Liver (tissue), 3 donors: ENCODE measurements at regions not wholly inside any gene's neighbourhood (a gene's known extent, or its start where the extent isn't known, plus 50 kb on each side); places are given as distances from the start of the nearest gene placed in this dataset.

ENCODE experiments used
- GABPA ChIP-seq, 2 donors: IDR thresholded peaks in 1 of 2; conservative IDR thresholded peaks in 1 of 2; 2 replicates each; pipeline ENCODE4 v1.6.1; 2016; ENCODE audit warnings: antibody characterized with exemption in 2 of 2, mild to moderate bottlenecking in 1 of 2, moderate library complexity in 1 of 2
- RAD21 ChIP-seq, 2 donors: IDR thresholded peaks; 2 replicates each; pipeline ENCODE4 v1.6.1; 2016; ENCODE audit warnings: antibody characterized with exemption in 2 of 2, mild to moderate bottlenecking in 2 of 2
- SP1 ChIP-seq: IDR thresholded peaks from 2 replicates; pipeline ENCODE4 v1.6.1; 2018; ENCODE audit warnings: antibody characterized with exemption, mild to moderate bottlenecking
- TAF1 ChIP-seq: conservative IDR thresholded peaks from 2 replicates; pipeline ENCODE4 v1.6.1; 2016; ENCODE audit warnings: antibody characterized with exemption, mild to moderate bottlenecking
- YY1 ChIP-seq: IDR thresholded peaks from 2 replicates; pipeline ENCODE4 v1.6.1; 2016; ENCODE audit warnings: antibody characterized with exemption, mild to moderate bottlenecking
- TF ChIP-seq, protein P1 (sequence below): fragments of 150-350 bp; IDR thresholded peaks from 2 replicates; pipeline ENCODE4 v1.5.1; 2017; ENCODE audit warnings: improper control_type of control experiment, low read depth, low read length; ENCODE audit not compliant: missing input control
- TF ChIP-seq, protein P2 (sequence below): IDR thresholded peaks from 2 replicates; pipeline ENCODE4 v1.6.1; 2016; ENCODE audit warnings: antibody characterized with exemption
- TF ChIP-seq, protein P3 (sequence below): IDR thresholded peaks from 2 replicates; pipeline ENCODE4 v1.6.1; 2016; ENCODE audit warnings: antibody characterized with exemption
- TF ChIP-seq, protein P4 (sequence below): IDR thresholded peaks from 2 replicates; pipeline ENCODE4 v1.6.1; 2016; ENCODE audit warnings: antibody characterized with exemption
- TF ChIP-seq, protein P5 (sequence below): IDR thresholded peaks from 2 replicates; pipeline ENCODE4 v1.6.1; 2016; ENCODE audit warnings: antibody characterized with exemption, mild to moderate bottlenecking
- donor health status: healthy.
- donor health status: healthy.

DNA sequence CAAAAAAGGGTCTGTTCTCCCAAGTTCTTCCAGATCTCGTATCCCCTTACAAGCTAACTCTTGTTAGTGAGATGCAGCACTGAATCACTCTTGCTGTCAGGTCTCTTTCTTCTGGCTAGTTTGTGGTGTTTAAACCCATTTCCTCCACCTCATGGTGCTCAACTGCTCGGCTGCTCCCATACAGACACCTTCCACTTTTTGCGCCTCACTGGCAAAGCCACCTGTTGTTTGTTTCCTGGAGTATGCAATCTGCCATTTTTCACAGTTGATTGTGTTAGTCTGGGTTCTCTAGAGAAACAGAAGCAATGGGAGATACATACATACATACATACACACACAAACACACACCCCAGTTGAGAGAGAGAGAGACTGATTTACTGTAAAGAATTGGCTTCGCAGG is 124.4 kb upstream of the SP8 start:
- TF ChIP-seq, protein P1, sequence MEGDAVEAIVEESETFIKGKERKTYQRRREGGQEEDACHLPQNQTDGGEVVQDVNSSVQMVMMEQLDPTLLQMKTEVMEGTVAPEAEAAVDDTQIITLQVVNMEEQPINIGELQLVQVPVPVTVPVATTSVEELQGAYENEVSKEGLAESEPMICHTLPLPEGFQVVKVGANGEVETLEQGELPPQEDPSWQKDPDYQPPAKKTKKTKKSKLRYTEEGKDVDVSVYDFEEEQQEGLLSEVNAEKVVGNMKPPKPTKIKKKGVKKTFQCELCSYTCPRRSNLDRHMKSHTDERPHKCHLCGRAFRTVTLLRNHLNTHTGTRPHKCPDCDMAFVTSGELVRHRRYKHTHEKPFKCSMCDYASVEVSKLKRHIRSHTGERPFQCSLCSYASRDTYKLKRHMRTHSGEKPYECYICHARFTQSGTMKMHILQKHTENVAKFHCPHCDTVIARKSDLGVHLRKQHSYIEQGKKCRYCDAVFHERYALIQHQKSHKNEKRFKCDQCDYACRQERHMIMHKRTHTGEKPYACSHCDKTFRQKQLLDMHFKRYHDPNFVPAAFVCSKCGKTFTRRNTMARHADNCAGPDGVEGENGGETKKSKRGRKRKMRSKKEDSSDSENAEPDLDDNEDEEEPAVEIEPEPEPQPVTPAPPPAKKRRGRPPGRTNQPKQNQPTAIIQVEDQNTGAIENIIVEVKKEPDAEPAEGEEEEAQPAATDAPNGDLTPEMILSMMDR, result no peak
- TF ChIP-seq, protein P2, sequence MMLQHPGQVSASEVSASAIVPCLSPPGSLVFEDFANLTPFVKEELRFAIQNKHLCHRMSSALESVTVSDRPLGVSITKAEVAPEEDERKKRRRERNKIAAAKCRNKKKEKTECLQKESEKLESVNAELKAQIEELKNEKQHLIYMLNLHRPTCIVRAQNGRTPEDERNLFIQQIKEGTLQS, result no peak
- TF ChIP-seq RAD21 (IDR thresholded peaks at IDR 0.05) (no peak), TAF1 (no peak), YY1 (no peak), SP1 (no peak), GABPA (IDR thresholded peaks at IDR 0.05 in 1 of 2, conservative IDR thresholded peaks at IDR 0.05 in 1 of 2) (no peak)
- TF ChIP-seq, protein P3, sequence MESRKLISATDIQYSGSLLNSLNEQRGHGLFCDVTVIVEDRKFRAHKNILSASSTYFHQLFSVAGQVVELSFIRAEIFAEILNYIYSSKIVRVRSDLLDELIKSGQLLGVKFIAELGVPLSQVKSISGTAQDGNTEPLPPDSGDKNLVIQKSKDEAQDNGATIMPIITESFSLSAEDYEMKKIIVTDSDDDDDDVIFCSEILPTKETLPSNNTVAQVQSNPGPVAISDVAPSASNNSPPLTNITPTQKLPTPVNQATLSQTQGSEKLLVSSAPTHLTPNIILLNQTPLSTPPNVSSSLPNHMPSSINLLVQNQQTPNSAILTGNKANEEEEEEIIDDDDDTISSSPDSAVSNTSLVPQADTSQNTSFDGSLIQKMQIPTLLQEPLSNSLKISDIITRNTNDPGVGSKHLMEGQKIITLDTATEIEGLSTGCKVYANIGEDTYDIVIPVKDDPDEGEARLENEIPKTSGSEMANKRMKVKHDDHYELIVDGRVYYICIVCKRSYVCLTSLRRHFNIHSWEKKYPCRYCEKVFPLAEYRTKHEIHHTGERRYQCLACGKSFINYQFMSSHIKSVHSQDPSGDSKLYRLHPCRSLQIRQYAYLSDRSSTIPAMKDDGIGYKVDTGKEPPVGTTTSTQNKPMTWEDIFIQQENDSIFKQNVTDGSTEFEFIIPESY, result no peak
- TF ChIP-seq, protein P4, sequence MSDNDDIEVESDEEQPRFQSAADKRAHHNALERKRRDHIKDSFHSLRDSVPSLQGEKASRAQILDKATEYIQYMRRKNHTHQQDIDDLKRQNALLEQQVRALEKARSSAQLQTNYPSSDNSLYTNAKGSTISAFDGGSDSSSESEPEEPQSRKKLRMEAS, result no peak
- TF ChIP-seq, protein P5, sequence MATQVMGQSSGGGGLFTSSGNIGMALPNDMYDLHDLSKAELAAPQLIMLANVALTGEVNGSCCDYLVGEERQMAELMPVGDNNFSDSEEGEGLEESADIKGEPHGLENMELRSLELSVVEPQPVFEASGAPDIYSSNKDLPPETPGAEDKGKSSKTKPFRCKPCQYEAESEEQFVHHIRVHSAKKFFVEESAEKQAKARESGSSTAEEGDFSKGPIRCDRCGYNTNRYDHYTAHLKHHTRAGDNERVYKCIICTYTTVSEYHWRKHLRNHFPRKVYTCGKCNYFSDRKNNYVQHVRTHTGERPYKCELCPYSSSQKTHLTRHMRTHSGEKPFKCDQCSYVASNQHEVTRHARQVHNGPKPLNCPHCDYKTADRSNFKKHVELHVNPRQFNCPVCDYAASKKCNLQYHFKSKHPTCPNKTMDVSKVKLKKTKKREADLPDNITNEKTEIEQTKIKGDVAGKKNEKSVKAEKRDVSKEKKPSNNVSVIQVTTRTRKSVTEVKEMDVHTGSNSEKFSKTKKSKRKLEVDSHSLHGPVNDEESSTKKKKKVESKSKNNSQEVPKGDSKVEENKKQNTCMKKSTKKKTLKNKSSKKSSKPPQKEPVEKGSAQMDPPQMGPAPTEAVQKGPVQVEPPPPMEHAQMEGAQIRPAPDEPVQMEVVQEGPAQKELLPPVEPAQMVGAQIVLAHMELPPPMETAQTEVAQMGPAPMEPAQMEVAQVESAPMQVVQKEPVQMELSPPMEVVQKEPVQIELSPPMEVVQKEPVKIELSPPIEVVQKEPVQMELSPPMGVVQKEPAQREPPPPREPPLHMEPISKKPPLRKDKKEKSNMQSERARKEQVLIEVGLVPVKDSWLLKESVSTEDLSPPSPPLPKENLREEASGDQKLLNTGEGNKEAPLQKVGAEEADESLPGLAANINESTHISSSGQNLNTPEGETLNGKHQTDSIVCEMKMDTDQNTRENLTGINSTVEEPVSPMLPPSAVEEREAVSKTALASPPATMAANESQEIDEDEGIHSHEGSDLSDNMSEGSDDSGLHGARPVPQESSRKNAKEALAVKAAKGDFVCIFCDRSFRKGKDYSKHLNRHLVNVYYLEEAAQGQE, result no peak
